Renal pelvis (tissue), 1 donor: ENCODE measurements at regions not wholly inside any gene's neighbourhood (a gene's known extent, or its start where the extent isn't known, plus 50 kb on each side); places are given as distances from the start of the nearest gene placed in this dataset.
"Not testable (repeated sequence)": the region's sequence is repeated elsewhere in the genome, so short reads cannot be mapped to it uniquely, and the experiment has no call there.

ENCODE experiments used
- DNase-seq: peaks from one replicate; pipeline ENCODE4 v3.0.0-alpha.2; 2013

GRCh38 chr9:6160579-6160978 is 55.0 kb upstream of the IL33 start:
- no peak for DNase-seq

GRCh38 chr9:6153425-6153824 is 62.2 kb upstream of the IL33 start:
- DNase-seq, result no peak

GRCh38 chr9:6152788-6153187 is 62.8 kb upstream of the IL33 start:
- DNase-seq, result no peak

- no peak for DNase-seq
Measured at GRCh38 chr9:6150483-6150882, 65.1 kb upstream of the IL33 start.

- DNase-seq, result no peak
Measured at GRCh38 chr9:6149315-6149714, 66.3 kb upstream of the IL33 start.

- no peak for DNase-seq
Measured at GRCh38 chr9:6147846-6148245, 67.8 kb upstream of the IL33 start.

- DNase-seq, result no peak
Measured at GRCh38 chr9:6144947-6145346, 70.7 kb upstream of the IL33 start.

- DNase-seq, result no peak
Measured at GRCh38 chr9:6142799-6143454, 72.7 kb upstream of the IL33 start.

- DNase-seq, result not testable (repeated sequence)
Measured at GRCh38 chr9:6135780-6136179, 79.8 kb upstream of the IL33 start.

GRCh38 chr9:6134661-6135180 is 80.9 kb upstream of the IL33 start:
- DNase-seq, result no peak

- no peak for DNase-seq
Measured at GRCh38 chr9:6133346-6134063, 82.1 kb upstream of the IL33 start.

- DNase-seq, result no peak
Measured at GRCh38 chr9:6132650-6133049, 83.0 kb upstream of the IL33 start.

GRCh38 chr9:6128030-6128429 is 87.6 kb upstream of the IL33 start:
- DNase-seq, result no peak

GRCh38 chr9:6126377-6126776 is 89.2 kb upstream of the IL33 start:
- DNase-seq, result no peak

GRCh38 chr9:6123416-6123815 is 92.2 kb upstream of the IL33 start:
- DNase-seq, result no peak

- DNase-seq, result no peak
Measured at GRCh38 chr9:6121707-6122106, 93.9 kb upstream of the IL33 start.

GRCh38 chr9:6114424-6114823 is 99.0 kb upstream of the RANBP6 start:
- no peak for DNase-seq

- no peak for DNase-seq
Measured at GRCh38 chr9:6113819-6114218, 98.4 kb upstream of the RANBP6 start.

- no peak for DNase-seq
Measured at GRCh38 chr9:6113312-6113711, 97.9 kb upstream of the RANBP6 start.

- DNase-seq, result no peak
Measured at GRCh38 chr9:6109986-6110385, 94.6 kb upstream of the RANBP6 start.

- no peak for DNase-seq
Measured at GRCh38 chr9:6109571-6109970, 94.1 kb upstream of the RANBP6 start.

GRCh38 chr9:6106711-6107339 is 91.4 kb upstream of the RANBP6 start:
- peak; percentile 23 for DNase-seq

- DNase-seq, result no peak
Measured at GRCh38 chr9:6105738-6106137, 90.3 kb upstream of the RANBP6 start.
